ENCODE measurements at regions not wholly inside any gene's neighbourhood (a gene's known extent, or its start where the extent isn't known, plus 50 kb on each side); places are given as distances from the start of the nearest gene placed in this dataset.

GRCh38 chr4:124290678-124291077, 421.9 kb downstream of the ANKRD50 start:
- Histone ChIP-seq H2AFZ (ENCODE audit: low read length) (no peak overlapping the region), H3K36me3 (replicated peaks; ENCODE audit: insufficient read depth, low read length) (no peaks in the 10 kb centered on the region), H3K79me2 (ENCODE audit: low read length) (no peaks in the 10 kb centered on the region), H3K9me3 (replicated peaks; ENCODE audit: insufficient read depth, low read length) (no peaks in the 10 kb centered on the region), H3K4me3 (ENCODE audit: low read length) (no peak overlapping the region), H3K9ac (ENCODE audit: low read length) (no peak overlapping the region), H3K27me3 (replicated peaks; ENCODE audit: insufficient read depth, low read length) (no peaks in the 10 kb centered on the region), H3F3A (ENCODE audit: insufficient read depth, low read length) (no peaks in the 10 kb centered on the region), H3K4me2 (ENCODE audit: low read depth, low read length) (no peak overlapping the region), H3K9me2 (replicated peaks; ENCODE audit: insufficient read depth, low read length) (no peaks in the 10 kb centered on the region), H4K20me1 (ENCODE audit: insufficient read depth, low read length) (no peaks in the 10 kb centered on the region), H3K27ac (ENCODE audit: low read length) (no peak overlapping the region), H3K4me1 (ENCODE audit: low read length) (no peaks in the 10 kb centered on the region)
- DNase-seq, result no peak
- TF ChIP-seq EZH2phosphoT487 (IDR thresholded peaks at IDR 0.05; ENCODE audit: low read length) (no peak), EZH2 (optimal IDR thresholded peaks at IDR 0.05; ENCODE audit: low read depth, low read length) (no peak)
- TF ChIP-seq, protein P1, sequence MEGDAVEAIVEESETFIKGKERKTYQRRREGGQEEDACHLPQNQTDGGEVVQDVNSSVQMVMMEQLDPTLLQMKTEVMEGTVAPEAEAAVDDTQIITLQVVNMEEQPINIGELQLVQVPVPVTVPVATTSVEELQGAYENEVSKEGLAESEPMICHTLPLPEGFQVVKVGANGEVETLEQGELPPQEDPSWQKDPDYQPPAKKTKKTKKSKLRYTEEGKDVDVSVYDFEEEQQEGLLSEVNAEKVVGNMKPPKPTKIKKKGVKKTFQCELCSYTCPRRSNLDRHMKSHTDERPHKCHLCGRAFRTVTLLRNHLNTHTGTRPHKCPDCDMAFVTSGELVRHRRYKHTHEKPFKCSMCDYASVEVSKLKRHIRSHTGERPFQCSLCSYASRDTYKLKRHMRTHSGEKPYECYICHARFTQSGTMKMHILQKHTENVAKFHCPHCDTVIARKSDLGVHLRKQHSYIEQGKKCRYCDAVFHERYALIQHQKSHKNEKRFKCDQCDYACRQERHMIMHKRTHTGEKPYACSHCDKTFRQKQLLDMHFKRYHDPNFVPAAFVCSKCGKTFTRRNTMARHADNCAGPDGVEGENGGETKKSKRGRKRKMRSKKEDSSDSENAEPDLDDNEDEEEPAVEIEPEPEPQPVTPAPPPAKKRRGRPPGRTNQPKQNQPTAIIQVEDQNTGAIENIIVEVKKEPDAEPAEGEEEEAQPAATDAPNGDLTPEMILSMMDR (IDR thresholded peaks at IDR 0.05; ENCODE audit: low read length), result no peak

- Histone ChIP-seq H3K36me3 (replicated peaks; ENCODE audit: insufficient read depth, low read length) (no peaks in the 10 kb centered on the region), H3K27me3 (replicated peaks; ENCODE audit: insufficient read depth, low read length) (no peaks in the 10 kb centered on the region), H3K4me2 (ENCODE audit: low read depth, low read length) (no peak overlapping the region), H3K4me1 (ENCODE audit: low read length) (no peaks in the 10 kb centered on the region), H4K20me1 (ENCODE audit: insufficient read depth, low read length) (no peaks in the 10 kb centered on the region), H3K4me3 (ENCODE audit: low read length) (no peak overlapping the region), H3K79me2 (ENCODE audit: low read length) (no peaks in the 10 kb centered on the region), H3K9ac (ENCODE audit: low read length) (no peak overlapping the region), H3K9me2 (replicated peaks; ENCODE audit: insufficient read depth, low read length) (no peaks in the 10 kb centered on the region), H3F3A (ENCODE audit: insufficient read depth, low read length) (no peaks in the 10 kb centered on the region), H3K27ac (ENCODE audit: low read length) (no peak overlapping the region), H3K9me3 (replicated peaks; ENCODE audit: insufficient read depth, low read length) (no peaks in the 10 kb centered on the region), H2AFZ (ENCODE audit: low read length) (no peak overlapping the region)
- no peak for TF ChIP-seq EZH2phosphoT487 (IDR thresholded peaks at IDR 0.05; ENCODE audit: low read length)
- DNase-seq, result no peak
Observed at GRCh38 chr4:124295413-124295812, 417.1 kb downstream of the ANKRD50 start.

DNA sequence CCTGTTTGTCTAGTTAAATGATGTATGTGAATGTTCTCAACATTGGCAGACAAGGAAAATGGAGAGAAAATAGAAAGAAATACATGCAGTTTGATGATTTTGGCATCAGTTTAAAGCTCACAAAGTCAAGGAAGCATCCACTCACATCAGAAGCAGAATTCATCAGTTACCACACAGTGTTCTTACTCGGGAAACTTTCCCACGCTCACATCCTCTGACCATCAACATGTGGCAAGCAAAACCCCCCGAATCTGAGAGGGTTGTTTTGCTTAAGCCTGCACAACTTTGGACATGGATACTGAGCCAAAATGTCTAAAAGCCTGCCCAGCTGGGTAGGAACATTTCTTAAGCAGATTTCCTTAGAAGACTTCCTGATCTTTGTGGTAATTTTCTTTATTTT, 407.6 kb downstream of the ANKRD50 start:
- TF ChIP-seq, protein P1 (IDR thresholded peaks at IDR 0.05; ENCODE audit: low read length), result no peak
- TF ChIP-seq EZH2phosphoT487 (IDR thresholded peaks at IDR 0.05; ENCODE audit: low read length), result no peak
- TF ChIP-seq EZH2 (optimal IDR thresholded peaks at IDR 0.05; ENCODE audit: low read depth, low read length), result no peak
- Histone ChIP-seq H3K27me3 (replicated peaks; ENCODE audit: insufficient read depth, low read length) (no peaks in the 10 kb centered on the region), H3K9me3 (replicated peaks; ENCODE audit: insufficient read depth, low read length) (no peaks in the 10 kb centered on the region), H3K36me3 (replicated peaks; ENCODE audit: insufficient read depth, low read length) (no peaks in the 10 kb centered on the region), H3K9ac (ENCODE audit: low read length) (no peak overlapping the region), H3F3A (ENCODE audit: insufficient read depth, low read length) (no peaks in the 10 kb centered on the region), H3K27ac (ENCODE audit: low read length) (no peak overlapping the region), H3K4me2 (ENCODE audit: low read depth, low read length) (no peak overlapping the region), H2AFZ (ENCODE audit: low read length) (no peak overlapping the region), H3K79me2 (ENCODE audit: low read length) (no peaks in the 10 kb centered on the region), H3K9me2 (replicated peaks; ENCODE audit: insufficient read depth, low read length) (no peaks in the 10 kb centered on the region), H3K4me3 (ENCODE audit: low read length) (no peak overlapping the region), H4K20me1 (ENCODE audit: insufficient read depth, low read length) (no peaks in the 10 kb centered on the region), H3K4me1 (ENCODE audit: low read length) (no peaks in the 10 kb centered on the region)
- no peak for DNase-seq

- Histone ChIP-seq H3K9me2 (replicated peaks; ENCODE audit: insufficient read depth, low read length) (no peaks in the 10 kb centered on the region), H3K4me2 (ENCODE audit: low read depth, low read length) (no peak overlapping the region), H2AFZ (ENCODE audit: low read length) (no peak overlapping the region), H3F3A (ENCODE audit: insufficient read depth, low read length) (no peaks in the 10 kb centered on the region), H3K9me3 (replicated peaks; ENCODE audit: insufficient read depth, low read length) (no peaks in the 10 kb centered on the region), H3K4me1 (ENCODE audit: low read length) (no peaks in the 10 kb centered on the region), H3K36me3 (replicated peaks; ENCODE audit: insufficient read depth, low read length) (no peaks in the 10 kb centered on the region), H3K27me3 (replicated peaks; ENCODE audit: insufficient read depth, low read length) (no peaks in the 10 kb centered on the region), H3K79me2 (ENCODE audit: low read length) (no peaks in the 10 kb centered on the region), H3K9ac (ENCODE audit: low read length) (no peak overlapping the region), H3K4me3 (ENCODE audit: low read length) (no peak overlapping the region), H3K27ac (ENCODE audit: low read length) (no peak overlapping the region), H4K20me1 (ENCODE audit: insufficient read depth, low read length) (no peaks in the 10 kb centered on the region)
- DNase-seq, result no peak
- TF ChIP-seq EZH2phosphoT487 (IDR thresholded peaks at IDR 0.05; ENCODE audit: low read length) (no peak), EZH2 (optimal IDR thresholded peaks at IDR 0.05; ENCODE audit: low read depth, low read length) (no peak)
- TF ChIP-seq, protein P1 (IDR thresholded peaks at IDR 0.05; ENCODE audit: low read length), result no peak
Observed at GRCh38 chr4:124306352-124306751, 406.2 kb downstream of the ANKRD50 start.

All from MM.1S (cell line).